ENCODE measurements at regions not wholly inside any gene's neighbourhood (a gene's known extent, or its start where the extent isn't known, plus 50 kb on each side); places are given as distances from the start of the nearest gene placed in this dataset.

DNA sequence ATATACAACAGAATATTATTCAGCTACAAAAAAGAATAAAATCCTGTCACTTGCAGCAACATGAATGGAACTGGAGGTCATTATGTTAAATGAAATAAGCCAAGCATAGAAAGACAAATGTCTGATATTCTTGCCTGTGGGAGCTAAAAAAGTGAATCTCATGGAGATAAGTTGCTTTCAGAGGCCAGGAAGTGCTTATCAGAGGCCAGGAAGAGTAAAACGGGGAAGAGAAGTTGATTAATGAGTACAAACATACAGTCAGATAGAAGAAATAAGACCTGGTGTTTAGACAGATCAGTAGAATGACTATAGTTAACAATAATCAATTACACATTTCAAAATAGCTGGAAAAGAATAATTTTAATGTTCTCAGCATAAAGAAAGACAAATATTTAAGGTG is 54.4 kb upstream of the CPHXL start:
- no peaks in the 10 kb centered on the region for H3K9me3 ChIP-seq
- H4K20me1 ChIP-seq, result no peaks in the 10 kb centered on the region
- H3K27me3 ChIP-seq, result no peaks in the 10 kb centered on the region
- no peaks in the 10 kb centered on the region for H3K36me3 ChIP-seq
- H3K4me2 ChIP-seq, result no peak overlapping the region
- no peak overlapping the region for H3K9ac ChIP-seq
- TF ChIP-seq Cebpa-rat (IDR thresholded peaks at IDR 0.05), result no peak
- no peak overlapping the region for H3K27ac ChIP-seq
- no peaks in the 10 kb centered on the region for H3K4me1 ChIP-seq
- no peak overlapping the region for H3K4me3 ChIP-seq

DNA sequence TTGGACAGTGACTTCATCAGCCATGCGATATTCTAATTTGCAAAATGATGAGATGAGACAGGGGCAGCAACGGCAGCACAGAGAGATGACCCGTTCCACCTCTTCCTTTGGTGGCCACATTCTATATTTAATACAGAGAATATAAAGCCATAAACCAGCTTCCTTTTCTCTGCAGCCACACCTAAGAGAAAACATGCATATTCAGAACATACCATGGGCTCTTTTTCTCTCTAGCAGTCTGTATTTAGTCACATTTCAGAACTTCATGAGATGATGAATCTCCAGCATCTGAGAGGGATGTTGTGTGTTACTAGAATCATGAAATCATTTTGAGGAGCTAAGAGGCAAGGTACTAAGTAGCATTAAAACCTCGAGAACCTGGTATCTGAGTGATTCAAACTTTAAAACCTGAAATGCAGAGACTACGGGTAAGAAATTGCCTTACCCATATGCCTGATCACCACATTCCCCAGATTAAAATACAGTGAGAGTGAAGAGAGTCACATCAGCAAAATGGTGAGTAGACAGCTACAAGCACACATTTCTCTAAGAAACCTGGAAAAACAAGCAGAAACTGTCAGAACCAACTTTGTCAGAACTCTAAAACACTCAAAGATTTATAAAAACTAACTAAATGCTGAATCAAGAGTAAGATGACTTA is 55.5 kb upstream of the CPHXL start:
- Histone ChIP-seq H3K4me3 (no peak overlapping the region), H3K27me3 (no peaks in the 10 kb centered on the region), H3K4me2 (no peak overlapping the region), H4K20me1 (no peaks in the 10 kb centered on the region), H3K9ac (no peak overlapping the region), H3K4me1 (no peaks in the 10 kb centered on the region), H3K9me3 (no peaks in the 10 kb centered on the region), H3K36me3 (no peaks in the 10 kb centered on the region), H3K27ac (no peak overlapping the region)
- no peak for TF ChIP-seq Cebpa-rat (IDR thresholded peaks at IDR 0.05)

DNA sequence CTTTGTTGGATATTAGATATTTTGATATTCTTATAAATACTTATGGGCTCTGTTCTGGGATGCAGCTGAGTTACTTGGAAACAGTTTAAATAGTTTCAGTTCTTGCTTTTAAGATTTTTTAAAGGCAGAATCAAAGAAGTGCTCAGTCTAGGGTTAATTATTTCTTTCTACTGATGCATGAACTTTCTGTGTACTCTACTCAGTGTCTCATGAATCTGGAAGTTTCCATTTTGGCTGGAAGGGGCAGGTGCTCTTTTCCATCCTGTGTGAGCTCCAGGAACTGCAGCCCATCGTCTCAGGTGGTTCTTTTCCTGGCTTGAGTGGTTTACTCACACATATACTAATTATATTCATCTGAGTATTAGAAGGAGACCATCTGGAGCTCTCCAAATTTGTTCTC is 61.1 kb upstream of the CPHXL start:
- no peak overlapping the region for H3K4me3 ChIP-seq
- no peaks in the 10 kb centered on the region for H3K36me3 ChIP-seq
- no peak overlapping the region for H3K4me2 ChIP-seq
- H3K9ac ChIP-seq, result no peak overlapping the region
- H3K27me3 ChIP-seq, result no peaks in the 10 kb centered on the region
- no peaks in the 10 kb centered on the region for H3K9me3 ChIP-seq
- no peaks in the 10 kb centered on the region for H3K4me1 ChIP-seq
- no peaks in the 10 kb centered on the region for H4K20me1 ChIP-seq
- no peak for TF ChIP-seq Cebpa-rat (IDR thresholded peaks at IDR 0.05)
- no peak overlapping the region for H3K27ac ChIP-seq

GRCh38 chr16:75789237-75789636 is 62.9 kb upstream of the CPHXL start:
- Histone ChIP-seq H3K27ac (no peak overlapping the region), H3K4me2 (no peak overlapping the region), H3K4me1 (no peaks in the 10 kb centered on the region), H3K36me3 (no peaks in the 10 kb centered on the region), H4K20me1 (no peaks in the 10 kb centered on the region), H3K27me3 (no peaks in the 10 kb centered on the region), H3K9ac (no peak overlapping the region), H3K9me3 (no peaks in the 10 kb centered on the region), H3K4me3 (no peak overlapping the region)
- no peak for TF ChIP-seq Cebpa-rat (IDR thresholded peaks at IDR 0.05)

GRCh38 chr16:75792771-75793492 is 66.6 kb upstream of the CPHXL start:
- Histone ChIP-seq H3K27me3 (no peaks in the 10 kb centered on the region), H3K36me3 (no peaks in the 10 kb centered on the region), H3K27ac (no peak overlapping the region), H3K9me3 (no peaks in the 10 kb centered on the region), H3K4me2 (no peak overlapping the region), H3K9ac (no peak overlapping the region), H3K4me3 (no peak overlapping the region), H4K20me1 (no peaks in the 10 kb centered on the region), H3K4me1 (no peaks in the 10 kb centered on the region)
- TF ChIP-seq Cebpa-rat (IDR thresholded peaks at IDR 0.05), result peak; percentile 20; the same call in 1 of the 2 replicates

DNA sequence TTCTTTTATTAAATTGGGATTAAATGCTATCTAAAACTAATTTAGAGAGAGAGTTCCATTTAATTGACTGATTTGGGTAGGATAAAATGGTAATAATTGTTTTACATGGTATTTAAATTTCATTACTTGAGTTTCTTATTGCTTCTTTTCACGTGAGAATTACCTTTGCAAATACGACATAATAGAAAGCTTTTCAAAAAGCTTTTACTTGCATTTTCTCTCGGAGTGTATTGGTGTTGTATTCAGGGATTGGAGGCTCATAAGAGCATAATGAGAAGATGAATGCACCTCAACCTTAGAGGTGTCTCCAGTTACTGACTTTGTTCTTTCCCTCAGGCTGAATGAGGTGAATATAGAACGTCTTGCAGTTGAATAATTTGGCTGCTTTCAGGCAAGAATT is 67.4 kb upstream of the CPHXL start:
- Histone ChIP-seq H4K20me1 (no peaks in the 10 kb centered on the region), H3K27ac (no peak overlapping the region)

DNA sequence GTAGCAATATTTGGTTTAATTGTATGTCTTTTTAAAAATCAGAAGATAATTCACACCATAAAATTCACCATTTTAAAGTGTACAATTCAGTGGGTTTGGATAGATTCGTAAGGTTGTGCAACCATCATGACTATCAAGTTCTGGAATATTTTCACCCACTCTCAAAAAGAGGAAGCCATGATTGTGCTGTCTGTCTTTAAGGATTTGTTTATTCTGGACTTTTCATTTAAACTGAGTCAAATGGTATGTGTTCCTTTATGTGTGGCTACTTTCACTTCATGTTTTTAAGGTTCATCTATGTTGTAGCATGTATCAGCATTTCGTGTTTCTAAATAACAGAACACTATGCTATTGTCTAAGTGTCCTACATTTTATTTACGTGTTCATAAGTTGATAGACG is 68.1 kb upstream of the CPHXL start:
- H3K27me3 ChIP-seq, result no peaks in the 10 kb centered on the region
- H3K27ac ChIP-seq, result no peak overlapping the region

More for the DNA sequence above, 67.4 kb upstream of the CPHXL start:
- Histone ChIP-seq H3K4me1 (no peaks in the 10 kb centered on the region), H3K9ac (no peak overlapping the region), H3K9me3 (no peaks in the 10 kb centered on the region), H3K27me3 (no peaks in the 10 kb centered on the region), H3K36me3 (no peaks in the 10 kb centered on the region), H3K4me3 (no peak overlapping the region), H3K4me2 (no peak overlapping the region)
- no peak for TF ChIP-seq Cebpa-rat (IDR thresholded peaks at IDR 0.05)

GRCh38 chr16:75798714-75799113 is 72.4 kb upstream of the CPHXL start:
- Histone ChIP-seq H3K27ac (no peak overlapping the region), H3K27me3 (no peaks in the 10 kb centered on the region), H4K20me1 (no peaks in the 10 kb centered on the region), H3K4me3 (no peak overlapping the region), H3K4me2 (no peak overlapping the region), H3K4me1 (no peaks in the 10 kb centered on the region), H3K9ac (no peak overlapping the region), H3K36me3 (no peaks in the 10 kb centered on the region), H3K9me3 (no peaks in the 10 kb centered on the region)
- TF ChIP-seq Cebpa-rat (IDR thresholded peaks at IDR 0.05), result no peak

More for the DNA sequence above, 68.1 kb upstream of the CPHXL start:
- H3K9ac ChIP-seq, result no peak overlapping the region
- no peak for TF ChIP-seq Cebpa-rat (IDR thresholded peaks at IDR 0.05)
- no peak overlapping the region for H3K4me3 ChIP-seq
- H3K9me3 ChIP-seq, result no peaks in the 10 kb centered on the region
- no peaks in the 10 kb centered on the region for H3K4me1 ChIP-seq
- no peak overlapping the region for H3K4me2 ChIP-seq
- no peaks in the 10 kb centered on the region for H3K36me3 ChIP-seq
- H4K20me1 ChIP-seq, result no peaks in the 10 kb centered on the region

- Histone ChIP-seq H3K27me3 (no peaks in the 10 kb centered on the region), H3K4me3 (no peak overlapping the region), H3K4me1 (no peaks in the 10 kb centered on the region), H3K9me3 (no peaks in the 10 kb centered on the region), H3K27ac (no peak overlapping the region), H3K36me3 (no peaks in the 10 kb centered on the region), H3K4me2 (no peak overlapping the region), H3K9ac (no peak overlapping the region), H4K20me1 (no peaks in the 10 kb centered on the region)
- TF ChIP-seq Cebpa-rat (IDR thresholded peaks at IDR 0.05), result no peak
Observed at GRCh38 chr16:75801307-75801706, 75.0 kb upstream of the CPHXL start.

DNA sequence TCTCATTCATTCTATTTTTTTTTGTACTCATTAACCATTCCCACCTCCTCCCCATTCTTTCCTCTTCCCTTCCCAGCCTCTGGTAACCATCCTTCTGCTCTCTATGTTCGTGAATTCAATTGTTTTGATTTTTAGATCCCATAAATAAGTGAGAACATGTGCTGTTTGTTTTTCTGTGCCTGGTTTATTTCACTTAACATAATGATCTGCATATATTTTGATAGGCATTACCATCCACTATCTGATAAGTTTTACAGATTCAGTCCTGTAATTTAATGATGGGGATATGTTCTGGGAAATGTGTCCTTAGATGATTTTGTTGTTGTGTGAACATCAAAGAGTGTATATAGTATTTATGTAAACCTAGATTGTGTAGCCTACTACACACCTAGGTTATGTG is 77.5 kb upstream of the CPHXL start:
- Histone ChIP-seq H3K4me2 (no peak overlapping the region), H4K20me1 (no peaks in the 10 kb centered on the region), H3K4me1 (no peaks in the 10 kb centered on the region), H3K9me3 (no peaks in the 10 kb centered on the region), H3K4me3 (no peak overlapping the region), H3K9ac (no peak overlapping the region), H3K36me3 (no peaks in the 10 kb centered on the region), H3K27ac (no peak overlapping the region), H3K27me3 (no peaks in the 10 kb centered on the region)
- no peak for TF ChIP-seq Cebpa-rat (IDR thresholded peaks at IDR 0.05)
